HFFc6 (cell line): ENCODE measurements at regions not wholly inside any gene's neighbourhood (a gene's known extent, or its start where the extent isn't known, plus 50 kb on each side); places are given as distances from the start of the nearest gene placed in this dataset.

Experiments
- DNase-seq: peaks from one replicate; pipeline ENCODE4 v3.0.0-alpha.2; 2018
- H3K27ac Mint-ChIP-seq: 2 replicates; pipeline ENCODE4 v1.8.0; 2020; ENCODE audit warnings: mild to moderate bottlenecking, mixed read lengths
- H3K27me3 Mint-ChIP-seq: 2 replicates; pipeline ENCODE4 v1.8.0; 2021; ENCODE audit warnings: mild to moderate bottlenecking, moderate library complexity, mixed read lengths; ENCODE audit not compliant: insufficient read depth
- H3K36me3 Mint-ChIP-seq: 2 replicates; pipeline ENCODE4 v1.8.0; 2021; ENCODE audit warnings: low read depth, mixed read lengths
- H3K4me1 Mint-ChIP-seq: 2 replicates; pipeline ENCODE4 v1.8.0; 2020; ENCODE audit warnings: low read depth, mixed read lengths
- H3K4me3 Mint-ChIP-seq: 2 replicates; pipeline ENCODE4 v1.8.0; 2020; ENCODE audit warnings: mild to moderate bottlenecking, moderate library complexity, mixed read lengths
- H3K9me3 Mint-ChIP-seq: 2 replicates; pipeline ENCODE4 v1.8.0; 2020; ENCODE audit warnings: mild to moderate bottlenecking, mixed read lengths
- TF ChIP-seq, protein P1 (sequence below): fragments of 200-600 bp; sonication (generic); IDR thresholded peaks from 2 replicates; pipeline ENCODE4 v1.5.0; 2021; ENCODE audit warnings: antibody characterized with exemption, mild to moderate bottlenecking

DNA sequence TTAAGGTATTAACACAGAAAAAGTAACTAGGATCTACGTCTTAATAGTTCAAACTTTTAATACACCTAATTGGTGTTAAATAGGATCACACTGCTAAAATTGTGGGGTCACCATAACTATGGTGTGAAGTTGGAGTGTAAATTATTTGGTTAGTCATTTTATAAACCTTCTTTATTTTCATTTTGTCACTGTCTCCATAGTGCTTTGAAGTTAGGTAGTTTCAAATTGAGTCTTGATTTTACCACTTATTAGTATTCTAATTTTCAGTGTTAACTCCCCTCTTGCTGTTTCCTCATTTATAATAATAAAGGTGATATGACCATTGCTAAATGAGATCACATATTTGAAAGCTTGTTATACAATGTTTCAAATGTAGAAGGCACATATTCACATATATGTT, 738.1 kb upstream of the CHRM3 start:
- peak overlapping the region; percentile 91 for H3K27ac Mint-ChIP-seq
- TF ChIP-seq, protein P1, sequence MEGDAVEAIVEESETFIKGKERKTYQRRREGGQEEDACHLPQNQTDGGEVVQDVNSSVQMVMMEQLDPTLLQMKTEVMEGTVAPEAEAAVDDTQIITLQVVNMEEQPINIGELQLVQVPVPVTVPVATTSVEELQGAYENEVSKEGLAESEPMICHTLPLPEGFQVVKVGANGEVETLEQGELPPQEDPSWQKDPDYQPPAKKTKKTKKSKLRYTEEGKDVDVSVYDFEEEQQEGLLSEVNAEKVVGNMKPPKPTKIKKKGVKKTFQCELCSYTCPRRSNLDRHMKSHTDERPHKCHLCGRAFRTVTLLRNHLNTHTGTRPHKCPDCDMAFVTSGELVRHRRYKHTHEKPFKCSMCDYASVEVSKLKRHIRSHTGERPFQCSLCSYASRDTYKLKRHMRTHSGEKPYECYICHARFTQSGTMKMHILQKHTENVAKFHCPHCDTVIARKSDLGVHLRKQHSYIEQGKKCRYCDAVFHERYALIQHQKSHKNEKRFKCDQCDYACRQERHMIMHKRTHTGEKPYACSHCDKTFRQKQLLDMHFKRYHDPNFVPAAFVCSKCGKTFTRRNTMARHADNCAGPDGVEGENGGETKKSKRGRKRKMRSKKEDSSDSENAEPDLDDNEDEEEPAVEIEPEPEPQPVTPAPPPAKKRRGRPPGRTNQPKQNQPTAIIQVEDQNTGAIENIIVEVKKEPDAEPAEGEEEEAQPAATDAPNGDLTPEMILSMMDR, result no peak
- DNase-seq, result no peak
- H3K27me3 Mint-ChIP-seq, result no peaks in the 10 kb centered on the region
- H3K4me3 Mint-ChIP-seq, result peak overlapping the region; percentile 71
- H3K4me1 Mint-ChIP-seq, result peaks cover 83% of the 10 kb centered on the region
- no peaks in the 10 kb centered on the region for H3K9me3 Mint-ChIP-seq
- H3K36me3 Mint-ChIP-seq, result no peaks in the 10 kb centered on the region; the same call in 1 of the 2 replicates

GRCh38 chr1:238647877-238648276, 738.5 kb upstream of the CHRM3 start:
- TF ChIP-seq, protein P1, result no peak
- Mint-ChIP-seq H3K27ac (peak overlapping the region; percentile 91), H3K4me3 (peak overlapping the region; percentile 71), H3K9me3 (no peaks in the 10 kb centered on the region), H3K27me3 (no peaks in the 10 kb centered on the region), H3K4me1 (peaks cover 83% of the 10 kb centered on the region), H3K36me3 (peaks cover 4% of the 10 kb centered on the region; the same call in 1 of the 2 replicates)
- peak; percentile 97 for DNase-seq

DNA sequence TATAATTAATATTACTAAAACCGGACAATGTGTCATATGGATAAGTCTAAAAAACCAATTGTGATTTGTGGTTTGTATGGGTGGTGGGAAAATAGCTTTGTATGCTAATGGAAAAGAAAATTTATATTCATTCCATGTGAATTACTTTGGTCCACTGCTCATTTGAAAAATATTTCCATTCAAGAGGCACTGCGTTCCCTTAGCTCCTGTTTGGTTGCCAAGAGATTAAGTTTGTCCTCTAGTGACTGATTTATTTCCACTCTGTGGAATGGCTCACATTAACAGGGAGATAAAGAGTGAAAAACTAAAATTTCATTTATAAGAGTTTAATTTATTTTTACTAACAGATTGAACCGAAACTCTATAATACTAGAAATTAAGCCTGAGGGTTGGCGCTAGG, 744.1 kb upstream of the CHRM3 start:
- no peak overlapping the region for H3K4me3 Mint-ChIP-seq
- H3K36me3 Mint-ChIP-seq, result peaks cover 5% of the 10 kb centered on the region; the same call in 1 of the 2 replicates
- no peaks in the 10 kb centered on the region for H3K27me3 Mint-ChIP-seq
- no peaks in the 10 kb centered on the region for H3K9me3 Mint-ChIP-seq
- peak; percentile 64 for DNase-seq
- TF ChIP-seq, protein P1, result no peak
- peak overlapping the region; percentile 68 for H3K27ac Mint-ChIP-seq
- H3K4me1 Mint-ChIP-seq, result peaks cover 72% of the 10 kb centered on the region

DNA sequence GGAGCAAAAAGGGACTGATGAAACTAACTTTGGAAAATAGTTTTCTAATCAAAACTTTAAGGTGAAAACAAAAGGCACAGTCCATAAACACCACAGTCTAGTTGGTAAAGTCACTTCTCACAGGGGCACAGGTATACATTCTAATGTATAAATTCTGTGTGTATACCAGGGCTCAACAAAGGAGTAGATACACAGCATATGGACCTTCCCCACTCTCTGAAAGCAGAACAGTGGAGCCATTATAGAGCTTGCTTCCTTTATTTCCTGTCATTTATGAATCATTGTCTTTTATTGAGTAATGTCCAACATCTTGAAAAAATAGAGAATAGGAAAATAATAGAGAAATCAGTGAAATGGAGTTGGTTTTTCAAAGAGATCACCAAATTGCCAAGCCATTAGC, 746.5 kb upstream of the CHRM3 start:
- Mint-ChIP-seq H3K36me3 (peaks cover 5% of the 10 kb centered on the region; the same call in 1 of the 2 replicates), H3K27ac (peak overlapping the region; percentile 25; the same call in 1 of the 2 replicates), H3K4me3 (peak overlapping the region; percentile 52; the same call in 1 of the 2 replicates), H3K4me1 (peaks cover 51% of the 10 kb centered on the region), H3K9me3 (no peaks in the 10 kb centered on the region), H3K27me3 (no peaks in the 10 kb centered on the region)
- TF ChIP-seq, protein P1, result no peak
- DNase-seq, result no peak

DNA sequence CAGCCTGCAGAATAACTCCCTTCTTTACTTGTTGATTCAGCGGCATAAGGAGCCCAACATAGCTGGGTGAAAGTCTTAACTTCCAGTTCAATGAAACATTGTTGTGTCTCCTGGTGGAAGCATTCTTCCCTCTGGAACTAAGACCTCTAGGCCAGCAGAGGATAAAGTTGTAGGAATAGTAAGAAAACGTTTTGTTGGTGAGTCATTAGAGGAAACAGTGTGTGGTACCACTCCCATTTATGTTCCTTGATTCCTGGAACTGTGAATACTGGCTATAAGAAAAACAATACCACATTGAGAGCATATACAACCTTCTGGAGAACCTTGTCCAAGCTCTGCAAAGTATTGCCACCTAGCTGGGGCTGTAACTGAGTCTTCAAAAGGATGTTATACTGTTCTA, 737.4 kb upstream of the ZP4 start:
- TF ChIP-seq, protein P1, result no peak
- peak; percentile 24 for DNase-seq

More for the DNA sequence above, 737.4 kb upstream of the ZP4 start:
- Mint-ChIP-seq H3K9me3 (peaks cover 4% of the 10 kb centered on the region; the same call in 1 of the 2 replicates), H3K4me3 (peak overlapping the region; percentile 36; the same call in 1 of the 2 replicates), H3K27ac (peak overlapping the region; percentile 76), H3K27me3 (no peaks in the 10 kb centered on the region), H3K4me1 (peaks cover 58% of the 10 kb centered on the region), H3K36me3 (peaks cover 12% of the 10 kb centered on the region; the same call in 1 of the 2 replicates)
